Activated CD8-positive, alpha-beta memory T cell treated with anti-CD3 and anti-CD28 coated beads for 48 hours (primary cell): ENCODE measurements at regions not wholly inside any gene's neighbourhood (a gene's known extent, or its start where the extent isn't known, plus 50 kb on each side); places are given as distances from the start of the nearest gene placed in this dataset.

Experiments used
- DNase-seq, 3 experiments: peaks; one replicate each; pipeline ENCODE4 v3.0.0-alpha.2; 2020; ENCODE audit warnings: low read depth in 2 of 3, low spot score in 2 of 3

- no peak for DNase-seq
Observed at GRCh38 chr17:77391668-77392375, 251.1 kb downstream of the SEC14L1 start.

- no peak for DNase-seq
Observed at GRCh38 chr17:77392376-77393273, 251.9 kb downstream of the SEC14L1 start.

- DNase-seq, result no peak
Observed at GRCh38 chr17:77393274-77393600, 252.5 kb downstream of the SEC14L1 start.

GRCh38 chr17:77393867-77394539, 253.2 kb downstream of the SEC14L1 start:
- DNase-seq, result no peak

GRCh38 chr17:77394540-77395295, 253.9 kb downstream of the SEC14L1 start:
- no peak for DNase-seq

GRCh38 chr17:77395501-77396048, 254.8 kb downstream of the SEC14L1 start:
- no peak for DNase-seq

- DNase-seq, result no peak
Observed at GRCh38 chr17:77396610-77397009, 255.8 kb downstream of the SEC14L1 start.

GRCh38 chr17:77398274-77398673, 257.5 kb downstream of the SEC14L1 start:
- no peak for DNase-seq

- DNase-seq, result no peak
Observed at GRCh38 chr17:77399319-77399957, 258.7 kb downstream of the SEC14L1 start.

- peak; percentile 48 to 69 (median 60) for DNase-seq
Observed at GRCh38 chr17:77400445-77400870, 259.7 kb downstream of the SEC14L1 start.

- DNase-seq, result no peak
Observed at GRCh38 chr17:77402159-77402731, 261.5 kb downstream of the SEC14L1 start.

GRCh38 chr17:77403854-77404253, 263.1 kb downstream of the SEC14L1 start:
- DNase-seq, result no peak

GRCh38 chr17:77404812-77405581, 264.2 kb downstream of the SEC14L1 start:
- DNase-seq, result peak; percentile 54 to 72 (median 61)

- DNase-seq, result no peak
Observed at GRCh38 chr17:77405867-77406732, 265.3 kb downstream of the SEC14L1 start.

- DNase-seq, result no peak
Observed at GRCh38 chr17:77407321-77408277, 266.8 kb downstream of the SEC14L1 start.

- no peak for DNase-seq
Observed at GRCh38 chr17:77408284-77408683, 267.5 kb downstream of the SEC14L1 start.
